ENCODE measurements at regions not wholly inside any gene's neighbourhood (a gene's known extent, or its start where the extent isn't known, plus 50 kb on each side); places are given as distances from the start of the nearest gene placed in this dataset.

DNA sequence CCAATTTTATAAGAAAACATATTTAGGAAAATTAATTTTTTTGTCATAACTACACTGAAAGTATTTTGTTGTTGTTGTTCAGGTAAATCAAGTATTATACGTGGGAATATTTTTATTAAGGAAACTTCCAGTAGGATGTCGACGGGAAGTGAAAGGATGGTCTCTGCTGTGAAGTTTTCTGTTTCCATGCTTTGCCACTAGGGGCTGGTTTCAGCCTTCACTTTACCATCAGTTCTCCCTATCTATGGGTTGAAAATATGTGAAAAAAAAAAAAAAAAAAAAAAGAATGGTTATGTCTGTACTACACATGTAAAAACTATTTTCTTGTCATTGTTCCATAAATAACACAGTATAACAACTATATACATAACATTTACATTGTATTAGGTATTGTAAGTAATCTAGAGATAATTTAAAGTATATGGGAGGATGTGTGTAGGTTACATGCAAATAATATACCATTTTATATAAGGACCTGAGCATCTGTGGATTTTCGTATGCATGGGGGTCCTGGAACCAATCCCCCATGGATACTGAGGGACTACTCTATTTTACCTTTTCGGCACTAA is 136.7 kb downstream of the SMAD6 start:
- no peak overlapping the region for H3K4me3 ChIP-seq (replicated peaks; ENCODE audit: low read depth, low read length)
- DNase-seq (ENCODE audit: extremely low read depth, low read depth): no peak
- TF ChIP-seq, protein P1, sequence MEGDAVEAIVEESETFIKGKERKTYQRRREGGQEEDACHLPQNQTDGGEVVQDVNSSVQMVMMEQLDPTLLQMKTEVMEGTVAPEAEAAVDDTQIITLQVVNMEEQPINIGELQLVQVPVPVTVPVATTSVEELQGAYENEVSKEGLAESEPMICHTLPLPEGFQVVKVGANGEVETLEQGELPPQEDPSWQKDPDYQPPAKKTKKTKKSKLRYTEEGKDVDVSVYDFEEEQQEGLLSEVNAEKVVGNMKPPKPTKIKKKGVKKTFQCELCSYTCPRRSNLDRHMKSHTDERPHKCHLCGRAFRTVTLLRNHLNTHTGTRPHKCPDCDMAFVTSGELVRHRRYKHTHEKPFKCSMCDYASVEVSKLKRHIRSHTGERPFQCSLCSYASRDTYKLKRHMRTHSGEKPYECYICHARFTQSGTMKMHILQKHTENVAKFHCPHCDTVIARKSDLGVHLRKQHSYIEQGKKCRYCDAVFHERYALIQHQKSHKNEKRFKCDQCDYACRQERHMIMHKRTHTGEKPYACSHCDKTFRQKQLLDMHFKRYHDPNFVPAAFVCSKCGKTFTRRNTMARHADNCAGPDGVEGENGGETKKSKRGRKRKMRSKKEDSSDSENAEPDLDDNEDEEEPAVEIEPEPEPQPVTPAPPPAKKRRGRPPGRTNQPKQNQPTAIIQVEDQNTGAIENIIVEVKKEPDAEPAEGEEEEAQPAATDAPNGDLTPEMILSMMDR (IDR thresholded peaks at IDR 0.05; ENCODE audit: low read depth, low read length, missing control alignments): peak; percentile 69

DNA sequence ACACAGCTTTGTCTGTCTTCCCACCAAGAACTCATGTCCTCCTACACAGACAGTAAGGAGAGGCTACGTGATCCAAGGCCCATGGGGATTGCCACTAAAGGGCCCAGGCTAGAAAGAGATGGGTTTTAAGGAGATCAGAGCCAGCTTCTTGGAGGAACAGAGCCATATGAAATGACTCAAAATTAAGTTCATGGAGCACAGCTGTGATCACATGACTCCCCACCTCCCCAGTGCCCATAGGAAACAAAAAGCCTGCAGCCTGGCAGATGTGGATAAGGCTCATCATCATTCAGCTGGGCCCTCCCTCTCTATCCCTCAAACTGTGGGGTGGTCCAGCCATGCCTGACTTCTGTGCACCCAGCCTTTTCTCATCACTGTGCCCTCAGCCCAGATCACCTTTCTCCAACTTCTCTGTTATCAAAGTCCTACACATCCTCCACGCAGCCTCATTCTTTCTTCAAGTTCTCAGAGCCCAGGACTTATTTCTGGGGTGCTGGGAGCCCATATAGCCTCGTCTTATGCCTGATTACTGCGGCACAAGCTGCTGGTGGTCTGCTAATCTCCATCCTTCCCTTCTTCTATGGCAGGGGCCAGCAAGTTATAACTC is 137.6 kb downstream of the SMAD6 start:
- no peak for DNase-seq (ENCODE audit: extremely low read depth, low read depth)
- H3K4me3 ChIP-seq (replicated peaks; ENCODE audit: low read depth, low read length): no peak overlapping the region
- TF ChIP-seq, protein P1 (IDR thresholded peaks at IDR 0.05; ENCODE audit: low read depth, low read length, missing control alignments): no peak

DNA sequence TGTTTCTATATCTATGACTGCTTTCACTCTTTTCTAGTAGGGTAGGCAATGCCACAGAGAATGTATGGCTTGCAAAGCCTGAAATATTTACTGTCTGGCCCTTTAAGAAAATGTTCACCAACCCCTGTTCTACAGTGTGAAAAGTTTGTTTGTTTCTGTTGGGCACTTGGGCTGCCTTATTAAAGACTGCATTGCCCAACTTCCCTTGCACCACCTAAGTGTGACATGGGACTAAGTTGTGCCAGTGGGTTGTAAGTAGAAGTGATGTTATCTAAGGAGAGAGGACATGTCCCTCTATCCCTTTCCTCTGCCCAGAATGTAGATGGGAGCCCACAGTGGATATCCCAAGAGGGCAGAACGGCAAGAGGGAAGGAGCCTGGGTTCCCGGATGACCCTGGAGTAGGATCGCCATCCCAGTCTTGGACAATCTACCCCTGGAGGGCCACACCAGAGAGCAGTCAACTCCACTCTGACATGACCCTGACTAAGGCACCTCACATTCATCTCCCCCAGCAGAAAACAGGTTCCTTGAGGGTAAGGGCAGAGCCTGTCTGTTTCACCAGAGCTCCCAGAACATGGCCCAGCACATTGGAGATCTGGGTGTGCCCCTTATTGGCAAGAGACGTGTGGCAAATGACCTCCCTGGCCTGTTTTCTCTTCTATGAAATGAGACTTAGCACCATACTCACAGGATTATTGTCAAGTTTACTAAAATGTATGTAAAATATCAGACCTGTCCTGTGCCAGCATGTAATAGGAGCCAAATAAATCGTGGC is 138.8 kb downstream of the SMAD6 start:
- no peak overlapping the region for H3K4me3 ChIP-seq (replicated peaks; ENCODE audit: low read depth, low read length)
- DNase-seq (ENCODE audit: extremely low read depth, low read depth): no peak
- TF ChIP-seq, protein P1 (IDR thresholded peaks at IDR 0.05; ENCODE audit: low read depth, low read length, missing control alignments): no peak

DNA sequence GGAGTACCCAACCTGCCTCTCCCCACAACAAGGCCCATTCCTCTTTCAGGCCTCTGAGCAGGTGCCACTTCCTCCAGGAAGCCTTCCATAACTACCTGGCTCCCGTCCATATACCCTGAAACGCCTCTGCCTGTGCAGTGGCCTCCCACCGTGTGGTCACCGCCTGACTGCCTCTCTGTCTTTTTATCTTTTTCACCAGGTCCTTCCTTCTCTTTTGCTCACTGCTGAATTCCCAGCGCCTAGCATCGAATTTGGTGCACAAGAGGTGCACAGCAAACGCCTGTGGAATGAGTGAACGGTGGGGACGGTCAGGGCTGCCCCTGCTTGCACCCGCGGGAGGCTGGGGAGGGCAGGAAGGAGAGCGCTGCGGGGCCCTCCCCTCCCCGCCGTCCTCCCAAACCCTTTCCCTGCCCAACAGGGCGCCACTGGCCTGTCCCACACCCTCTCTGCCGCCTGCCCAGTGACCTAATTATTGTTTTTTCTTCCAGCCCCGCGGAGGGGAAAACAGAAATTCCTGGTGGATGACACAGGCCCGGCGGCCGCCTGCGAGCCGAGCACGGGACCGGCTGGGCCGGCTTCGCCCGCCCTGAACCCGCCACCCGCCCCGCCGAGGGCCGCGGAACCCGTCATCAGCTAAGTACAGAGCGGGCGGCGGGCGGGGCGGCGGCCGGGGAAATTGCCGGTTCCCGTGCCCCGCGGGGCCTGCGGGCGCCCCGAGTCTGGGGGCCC is 140.1 kb downstream of the SMAD6 start:
- DNase-seq (ENCODE audit: extremely low read depth, low read depth): no peak
- TF ChIP-seq, protein P1 (IDR thresholded peaks at IDR 0.05; ENCODE audit: low read depth, low read length, missing control alignments): no peak
- H3K4me3 ChIP-seq (replicated peaks; ENCODE audit: low read depth, low read length): peak overlapping the region; percentile 41

DNA sequence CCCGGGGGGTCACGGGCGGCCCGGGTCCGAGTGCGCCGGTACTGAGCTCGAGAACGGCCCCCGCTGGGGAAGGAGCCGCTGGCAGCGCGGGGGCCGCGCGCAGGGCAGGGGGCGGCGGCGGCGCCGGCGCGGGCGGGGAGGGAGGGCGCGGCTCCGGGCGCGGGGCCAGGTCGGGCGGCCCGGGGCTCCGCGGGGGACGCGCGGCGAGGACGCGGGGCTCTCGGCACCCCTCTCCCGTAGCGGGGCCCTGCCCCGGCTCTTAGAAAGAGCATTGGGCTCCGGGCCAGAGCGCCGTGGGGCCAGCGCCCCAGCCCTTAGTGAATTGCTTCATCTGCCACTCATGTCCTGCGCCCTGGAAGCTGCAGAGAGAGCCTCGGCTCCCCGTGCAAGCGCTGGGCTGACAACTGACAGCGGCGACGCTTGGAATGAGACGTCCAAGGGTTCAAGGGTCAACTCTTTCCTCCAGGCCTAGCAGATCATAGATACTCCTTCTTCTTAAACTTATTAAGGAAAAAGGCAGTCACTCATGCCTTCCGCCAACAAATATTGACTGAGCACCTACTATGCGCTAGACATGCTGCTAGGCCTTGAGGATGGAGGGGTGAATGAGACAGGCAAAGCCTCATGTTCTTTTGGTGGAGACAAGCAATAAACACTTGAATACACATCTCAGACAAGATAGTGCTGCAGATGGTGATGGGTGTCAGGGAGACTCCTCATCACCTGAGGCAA is 140.8 kb downstream of the SMAD6 start:
- peak overlapping the region; percentile 41 for H3K4me3 ChIP-seq (replicated peaks; ENCODE audit: low read depth, low read length)
- TF ChIP-seq, protein P1 (IDR thresholded peaks at IDR 0.05; ENCODE audit: low read depth, low read length, missing control alignments): no peak
- DNase-seq (ENCODE audit: extremely low read depth, low read depth): no peak

DNA sequence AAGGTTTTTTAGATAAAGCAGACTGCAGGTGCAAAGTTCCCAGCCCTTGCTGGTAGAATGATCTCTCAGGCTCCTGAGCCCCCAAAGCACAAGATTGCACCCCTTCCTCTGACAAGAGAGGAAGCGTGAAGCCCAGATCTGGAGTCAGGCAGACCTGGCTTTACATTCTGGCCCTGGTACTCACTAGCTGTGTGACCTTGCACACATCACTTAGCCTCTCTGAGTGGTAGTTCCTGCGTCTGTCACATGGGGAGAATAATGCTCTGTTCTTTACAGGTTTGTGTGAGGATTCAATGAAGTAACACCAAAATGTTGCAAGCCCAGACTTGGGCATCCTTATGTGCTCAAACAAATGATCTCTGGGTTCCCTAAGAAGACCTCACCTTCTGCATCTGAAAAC is 141.5 kb downstream of the SMAD6 start:
- DNase-seq (ENCODE audit: extremely low read depth, low read depth): no peak
- no peak overlapping the region for H3K4me3 ChIP-seq (replicated peaks; ENCODE audit: low read depth, low read length)
- TF ChIP-seq, protein P1 (IDR thresholded peaks at IDR 0.05; ENCODE audit: low read depth, low read length, missing control alignments): no peak
